IMR-90 (cell line): ENCODE measurements at regions not wholly inside any gene's neighbourhood (a gene's known extent, or its start where the extent isn't known, plus 50 kb on each side); places are given as distances from the start of the nearest gene placed in this dataset.

Source experiments
- ATAC-seq: fragments of 200-7000 bp; cut with Tn5 transposase; 2 replicates; pipeline ENCODE4 v1.9.1; 2020; ENCODE audit warnings: low read depth, mild to moderate bottlenecking, moderate library complexity
- BruUV-seq: library from RNA; stranded (reverse); fragments of 400-500 nt; replicated peaks from 2 replicates; lab custom pipeline; 2021; lab: Mats Ljungman, UMichigan
- CTCF ChIA-PET: fragments of 300-600 bp; formaldehyde crosslinking; extraction: SDS; loops from one replicate; lab custom pipeline; 2021; ENCODE audit warnings: antibody characterized with exemption; lab: Yijun Ruan, JAX
- POLR2A ChIA-PET: fragments of 300-600 bp; sonication (Branson Sonifier 250); formaldehyde crosslinking; loops from one replicate; lab custom pipeline; 2022; ENCODE audit warnings: antibody characterized with exemption; ENCODE audit not compliant: unreplicated experiment; lab: Charles Lee
- DNase-seq: peaks from one replicate; pipeline ENCODE4 v3.0.0; 2013
- H2AFZ ChIP-seq: replicated peaks from 2 replicates; pipeline ENCODE3; 2013; ENCODE audit warnings: low read length, mild to moderate bottlenecking; ENCODE audit not compliant: poor library complexity
- H2AK5ac ChIP-seq: 2 replicates; pipeline ENCODE4 v1.6.1; 2013; ENCODE audit warnings: low read depth, low read length, inconsistent platforms
- H2AK9ac ChIP-seq: replicated peaks from 2 replicates; pipeline ENCODE3; 2013; ENCODE audit warnings: mild to moderate bottlenecking, low read depth, low read length, moderate library complexity; ENCODE audit not compliant: poor library complexity
- H2BK120ac ChIP-seq: 2 replicates; pipeline ENCODE4 v1.6.1; 2013; ENCODE audit warnings: low read depth, low read length, inconsistent platforms
- H2BK15ac ChIP-seq: 3 replicates; pipeline ENCODE4 v1.6.1; 2013; ENCODE audit warnings: low read depth, low read length, inconsistent platforms
- H2BK20ac ChIP-seq: 2 replicates; pipeline ENCODE4 v1.6.1; 2013; ENCODE audit warnings: low read depth, mild to moderate bottlenecking, inconsistent platforms, low read length, moderate library complexity
- H2BK5ac ChIP-seq: 2 replicates; pipeline ENCODE4 v1.6.1; 2013; ENCODE audit warnings: mild to moderate bottlenecking, low read depth, low read length, inconsistent platforms; ENCODE audit not compliant: poor library complexity, severe bottlenecking
- H3K14ac ChIP-seq: replicated peaks from 2 replicates; pipeline ENCODE4 v1.6.1; 2013; ENCODE audit warnings: low read depth, low read length, inconsistent platforms
- H3K18ac ChIP-seq: 2 replicates; pipeline ENCODE4 v1.6.1; 2013; ENCODE audit warnings: low read depth, low read length, control low read depth
- H3K23ac ChIP-seq: 2 replicates; pipeline ENCODE4 v1.6.1; 2013; ENCODE audit warnings: low read depth, low read length, inconsistent platforms
- H3K27ac ChIP-seq: 2 replicates; pipeline ENCODE4 v1.5.1; 2013; ENCODE audit warnings: mild to moderate bottlenecking, control low read depth, low read length; ENCODE audit not compliant: insufficient read depth
- H3K27me3 ChIP-seq: 2 replicates; pipeline ENCODE4 v1.6.1; 2013; ENCODE audit warnings: low read length; ENCODE audit not compliant: control insufficient read depth, insufficient read depth
- H3K36me3 ChIP-seq: 2 replicates; pipeline ENCODE4 v1.6.1; 2013; ENCODE audit warnings: low read length, mixed read lengths; ENCODE audit not compliant: control insufficient read depth, insufficient read depth
- H3K4ac ChIP-seq: 2 replicates; pipeline ENCODE4 v1.6.1; 2013; ENCODE audit warnings: low read depth, low read length, inconsistent platforms
- H3K4me1 ChIP-seq: 2 replicates; pipeline ENCODE4 v1.6.1; 2013; ENCODE audit warnings: low read length, mixed read lengths; ENCODE audit not compliant: control insufficient read depth, insufficient read depth
- H3K4me2 ChIP-seq: 2 replicates; pipeline ENCODE4 v1.6.1; 2013; ENCODE audit warnings: low read depth, mild to moderate bottlenecking, control low read depth, low read length, moderate library complexity
- H3K4me3 ChIP-seq: 2 replicates; pipeline ENCODE4 v1.5.1; 2013; ENCODE audit warnings: low read depth, mild to moderate bottlenecking, control low read depth, low read length, moderate library complexity; ENCODE audit not compliant: insufficient read depth
- H3K56ac ChIP-seq: 2 replicates; pipeline ENCODE4 v1.6.1; 2013; ENCODE audit warnings: low read length, inconsistent platforms; ENCODE audit not compliant: insufficient read depth; ENCODE audit errors: extremely low read depth
- H3K79me1 ChIP-seq, 2 experiments: 2 replicates each; pipeline ENCODE4 v1.6.1; 2013; ENCODE audit warnings: low read length in 2 of 2, inconsistent platforms in 1 of 2, low read depth in 1 of 2
- H3K9ac ChIP-seq: 2 replicates; pipeline ENCODE4 v1.6.1; 2013; ENCODE audit warnings: low read depth, low read length, control low read depth
- H3K9me1 ChIP-seq: 2 replicates; pipeline ENCODE4 v1.6.1; 2013; ENCODE audit warnings: low read length, inconsistent platforms; ENCODE audit not compliant: insufficient read depth
- H3K9me3 ChIP-seq: 2 replicates; pipeline ENCODE4 v1.6.1; 2013; ENCODE audit warnings: low read length; ENCODE audit not compliant: control insufficient read depth, insufficient read depth
- H4K20me1 ChIP-seq: 2 replicates; pipeline ENCODE4 v1.6.1; 2013; ENCODE audit warnings: low read length, inconsistent platforms; ENCODE audit not compliant: insufficient read depth
- H4K5ac ChIP-seq: 2 replicates; pipeline ENCODE4 v1.6.1; 2013; ENCODE audit warnings: mild to moderate bottlenecking, low read depth, low read length, control low read depth
- H4K8ac ChIP-seq, 2 experiments: 2 replicates each; pipeline ENCODE4 v1.6.1; 2013; ENCODE audit warnings: low read depth in 2 of 2, low read length in 2 of 2, control low read depth in 1 of 2, inconsistent platforms in 1 of 2
- H4K91ac ChIP-seq: 2 replicates; pipeline ENCODE4 v1.6.1; 2013; ENCODE audit warnings: low read depth, low read length, inconsistent platforms; ENCODE audit not compliant: insufficient read depth
- BHLHE40 ChIP-seq: fragments of 150-350 bp; IDR thresholded peaks from 2 replicates; pipeline ENCODE4 v1.6.1; 2016; ENCODE audit warnings: mild to moderate bottlenecking, low read depth, low read length
- CEBPB ChIP-seq: IDR thresholded peaks from 2 replicates; pipeline ENCODE4 v1.6.1; 2012; ENCODE audit warnings: low read depth, low read length, improper control_type of control experiment
- CHD1 ChIP-seq: IDR thresholded peaks from 2 replicates; pipeline ENCODE4 v1.6.1; 2012; ENCODE audit warnings: low read depth, low read length, improper control_type of control experiment
- FOS ChIP-seq: fragments of 150-350 bp; IDR thresholded peaks from 2 replicates; pipeline ENCODE4 v1.6.1; 2016; ENCODE audit warnings: low read depth, low read length
- MAFK ChIP-seq: IDR thresholded peaks from 2 replicates; pipeline ENCODE4 v1.6.1; 2012; ENCODE audit warnings: low read depth, low read length, improper control_type of control experiment
- MAZ ChIP-seq: IDR thresholded peaks from 2 replicates; pipeline ENCODE4 v1.6.1; 2012; ENCODE audit warnings: low read depth, mild to moderate bottlenecking, low read length, improper control_type of control experiment, moderate library complexity, borderline replicate concordance
- MXI1 ChIP-seq: IDR thresholded peaks from 2 replicates; pipeline ENCODE4 v1.6.1; 2012; ENCODE audit warnings: low read depth, mild to moderate bottlenecking, low read length, moderate library complexity, borderline replicate concordance
- POLR2A ChIP-seq: IDR thresholded peaks from 2 replicates; pipeline ENCODE4 v1.6.1; 2012; ENCODE audit warnings: mild to moderate bottlenecking, low read depth, low read length
- RAD21 ChIP-seq: IDR thresholded peaks from 2 replicates; pipeline ENCODE4 v1.6.1; 2012; ENCODE audit warnings: low read length, improper control_type of control experiment
- RCOR1 ChIP-seq: IDR thresholded peaks from 2 replicates; pipeline ENCODE4 v1.6.1; 2012; ENCODE audit warnings: mild to moderate bottlenecking, low read length, improper control_type of control experiment; ENCODE audit not compliant: insufficient replicate concordance
- RFX5 ChIP-seq: IDR thresholded peaks from 2 replicates; pipeline ENCODE4 v1.8.0; 2012; ENCODE audit warnings: low read depth, mild to moderate bottlenecking, low read length, moderate library complexity
- SMC3 ChIP-seq: fragments of 150-350 bp; IDR thresholded peaks from 2 replicates; pipeline ENCODE4 v1.6.1; 2016; ENCODE audit warnings: low read depth, mild to moderate bottlenecking, antibody characterized with exemption, low read length, moderate library complexity
- USF2 ChIP-seq: fragments of 150-350 bp; IDR thresholded peaks from 2 replicates; pipeline ENCODE4 v1.6.1; 2017; ENCODE audit warnings: mild to moderate bottlenecking, antibody characterized with exemption, low read length, low read depth
- WGBS, 2 experiments: methylation state at CpG; one replicate each; pipeline versions ENCODE4 v1.1.5 to v1.1.7; 2013; ENCODE audit warnings: missing lambda C conversion rate in 2 of 2; ENCODE audit not compliant: insufficient read length in 1 of 2; ENCODE audit errors: extremely low coverage in 2 of 2; 5-methylcytosine and 5-hydroxymethylcytosine counted together
- dilution Hi-C: fragments of 300-500 bp; cut with HindIII; formaldehyde crosslinking; loops from one replicate; pipeline ENCODE4 v1.14.3; 2018; ENCODE audit warnings: low sequenced_read_pairs; ENCODE audit not compliant: unreplicated experiment
- in situ Hi-C: fragments of 300-500 bp; cut with MboI; formaldehyde crosslinking; loops from 3 replicates; pipeline ENCODE4 v1.14.3; 2019; ENCODE audit warnings: low sequenced_read_pairs, inconsistent platforms, mixed read lengths
- intact Hi-C: fragments of 100-400 bp; cut with micrococcal nuclease; formaldehyde crosslinking; loops from 2 replicates; pipeline ENCODE4 v1.10.0; 2022
- TF ChIP-seq, protein P1 (sequence below): conservative IDR thresholded peaks from 2 replicates; pipeline ENCODE4 v1.5.1; 2012; ENCODE audit warnings: mild to moderate bottlenecking, low read depth, low read length, improper control_type of control experiment
- TF ChIP-seq, protein P2 (sequence below): fragments of 150-350 bp; IDR thresholded peaks from 2 replicates; pipeline ENCODE4 v1.6.1; 2016; ENCODE audit warnings: low read depth, mild to moderate bottlenecking, low read length, moderate library complexity, borderline replicate concordance

DNA sequence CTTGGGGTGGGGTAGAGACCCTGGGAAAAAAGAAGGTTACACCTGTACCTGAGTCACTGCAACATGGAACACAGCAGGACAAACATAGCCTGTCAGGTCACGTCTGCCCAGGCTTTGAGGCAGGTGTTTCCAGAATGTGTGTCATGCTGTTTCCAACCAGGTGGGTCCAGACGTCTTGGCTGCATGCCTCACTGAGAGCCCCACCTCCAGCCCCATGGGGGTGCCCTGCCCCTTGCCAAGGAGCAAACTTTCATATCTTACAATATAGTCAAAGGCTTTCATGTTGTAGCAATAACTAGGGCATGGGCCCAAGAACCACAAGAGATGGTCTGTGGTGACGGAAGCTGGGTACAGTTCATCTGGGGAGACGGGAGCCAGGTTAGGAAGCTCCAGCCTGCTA is 499.7 kb downstream of the BCL11A start:
- ATAC-seq (no peak), DNase-seq (no peak)
- no TSS peak for BruUV-seq
- no peaks in the 10 kb centered on the region for H3K36me3 ChIP-seq
- dilution Hi-C loops (no loop called here), in situ Hi-C loops (no loop called here), intact Hi-C loops (no loop called here)
- H3K23ac ChIP-seq: no peak overlapping the region
- H2BK120ac ChIP-seq: no peak overlapping the region
- no peak overlapping the region for H2AFZ ChIP-seq
- H3K18ac ChIP-seq: no peak overlapping the region
- H3K4ac ChIP-seq: no peak overlapping the region
- no peak overlapping the region for H4K91ac ChIP-seq
- H3K9me1 ChIP-seq: no peaks in the 10 kb centered on the region
- H3K27ac ChIP-seq: no peak overlapping the region
- H2AK9ac ChIP-seq: no peak overlapping the region
- no peak overlapping the region for H2AK5ac ChIP-seq
- H3K4me1 ChIP-seq: no peaks in the 10 kb centered on the region
- H2BK15ac ChIP-seq: no peak overlapping the region
- no peak overlapping the region for H4K5ac ChIP-seq
- TF ChIP-seq, protein P1, sequence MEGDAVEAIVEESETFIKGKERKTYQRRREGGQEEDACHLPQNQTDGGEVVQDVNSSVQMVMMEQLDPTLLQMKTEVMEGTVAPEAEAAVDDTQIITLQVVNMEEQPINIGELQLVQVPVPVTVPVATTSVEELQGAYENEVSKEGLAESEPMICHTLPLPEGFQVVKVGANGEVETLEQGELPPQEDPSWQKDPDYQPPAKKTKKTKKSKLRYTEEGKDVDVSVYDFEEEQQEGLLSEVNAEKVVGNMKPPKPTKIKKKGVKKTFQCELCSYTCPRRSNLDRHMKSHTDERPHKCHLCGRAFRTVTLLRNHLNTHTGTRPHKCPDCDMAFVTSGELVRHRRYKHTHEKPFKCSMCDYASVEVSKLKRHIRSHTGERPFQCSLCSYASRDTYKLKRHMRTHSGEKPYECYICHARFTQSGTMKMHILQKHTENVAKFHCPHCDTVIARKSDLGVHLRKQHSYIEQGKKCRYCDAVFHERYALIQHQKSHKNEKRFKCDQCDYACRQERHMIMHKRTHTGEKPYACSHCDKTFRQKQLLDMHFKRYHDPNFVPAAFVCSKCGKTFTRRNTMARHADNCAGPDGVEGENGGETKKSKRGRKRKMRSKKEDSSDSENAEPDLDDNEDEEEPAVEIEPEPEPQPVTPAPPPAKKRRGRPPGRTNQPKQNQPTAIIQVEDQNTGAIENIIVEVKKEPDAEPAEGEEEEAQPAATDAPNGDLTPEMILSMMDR: no peak
- no peak for TF ChIP-seq SMC3
- TF ChIP-seq RFX5: no peak
- TF ChIP-seq, protein P2, sequence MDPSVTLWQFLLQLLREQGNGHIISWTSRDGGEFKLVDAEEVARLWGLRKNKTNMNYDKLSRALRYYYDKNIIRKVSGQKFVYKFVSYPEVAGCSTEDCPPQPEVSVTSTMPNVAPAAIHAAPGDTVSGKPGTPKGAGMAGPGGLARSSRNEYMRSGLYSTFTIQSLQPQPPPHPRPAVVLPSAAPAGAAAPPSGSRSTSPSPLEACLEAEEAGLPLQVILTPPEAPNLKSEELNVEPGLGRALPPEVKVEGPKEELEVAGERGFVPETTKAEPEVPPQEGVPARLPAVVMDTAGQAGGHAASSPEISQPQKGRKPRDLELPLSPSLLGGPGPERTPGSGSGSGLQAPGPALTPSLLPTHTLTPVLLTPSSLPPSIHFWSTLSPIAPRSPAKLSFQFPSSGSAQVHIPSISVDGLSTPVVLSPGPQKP: no peak
- no peak for TF ChIP-seq MAFK
- no peak for TF ChIP-seq BHLHE40
- TF ChIP-seq MXI1: no peak
- TF ChIP-seq CEBPB: no peak
- TF ChIP-seq RAD21: no peak
- no peak for TF ChIP-seq USF2
- TF ChIP-seq POLR2A: no peak
- no peak for TF ChIP-seq CHD1
- TF ChIP-seq FOS: no peak
- TF ChIP-seq RCOR1: no peak
- no peak for TF ChIP-seq MAZ
- no peak overlapping the region for H4K8ac ChIP-seq
- H4K20me1 ChIP-seq: no peaks in the 10 kb centered on the region
- H2BK5ac ChIP-seq: no peak overlapping the region
- H3K14ac ChIP-seq: no peak overlapping the region
- 20% methylated on average over 1 of the region's 4 CpGs; no CpG with 5 or more reads in 1 of the 2 experiments for WGBS, 2 experiments
- no peak overlapping the region for H2BK20ac ChIP-seq
- no peak overlapping the region for H3K4me2 ChIP-seq
- CTCF ChIA-PET: no interaction called here
- no peak overlapping the region for H3K9ac ChIP-seq
- H3K27me3 ChIP-seq: no peaks in the 10 kb centered on the region
- H3K4me3 ChIP-seq: no peak overlapping the region
- POLR2A ChIA-PET: no interaction called here
- H3K56ac ChIP-seq: no peak overlapping the region
- H3K9me3 ChIP-seq: peaks cover 4% of the 10 kb centered on the region; the same call in 1 of the 2 replicates
- H3K79me1 ChIP-seq: no peaks in the 10 kb centered on the region
